ENCODE measurements at regions not wholly inside any gene's neighbourhood (a gene's known extent, or its start where the extent isn't known, plus 50 kb on each side); places are given as distances from the start of the nearest gene placed in this dataset.

- CTCF ChIA-PET: interaction anchor here (0.9 to 2.7 kb wide), 3 partner anchors 43 to 83 kb away, joined by 3 to 15 read pairs (median 3); no protein-coding TSS in a partner anchor
- BruUV-seq (replicated peaks): no TSS peak
Observed at GRCh38 chr5:17076272-17076671, 140.2 kb upstream of the MYO10 start.

More at GRCh38 chr5:17076272-17076671, 140.2 kb upstream of the MYO10 start:
- DNase-seq (ENCODE audit: low read depth, low spot score) (peak; percentile 47), FAIRE-seq (no peak)
- H3K9me1 ChIP-seq (replicated peaks; ENCODE audit: control insufficient read depth, extremely low read depth, insufficient read depth, low read length): no peaks in the 10 kb centered on the region
- H3K9me3 ChIP-seq (replicated peaks; ENCODE audit: control insufficient read depth, insufficient read depth, low read length): no peaks in the 10 kb centered on the region
- H3K4me1 ChIP-seq (ENCODE audit: control insufficient read depth, extremely low read depth, insufficient read depth, low read length): peaks cover 51% of the 10 kb centered on the region
- H3K79me2 ChIP-seq (ENCODE audit: control insufficient read depth, insufficient read depth, low read length): no peaks in the 10 kb centered on the region
- POLR2A ChIA-PET: no interaction called here
- no peak overlapping the region for H3K9ac ChIP-seq (replicated peaks; ENCODE audit: extremely low read depth, insufficient read depth, low read length)
- intact Hi-C loops (cut with micrococcal nuclease) (no loop called here), dilution Hi-C loops (cut with MboI; ENCODE audit: extremely low pct_ligation_motif_present, low sequenced_read_pairs) (no loop called here)
- H3K27ac ChIP-seq (ENCODE audit: insufficient read depth, low read depth, low read length): no peak overlapping the region
- H2AFZ ChIP-seq (ENCODE audit: low read depth, low read length): peak overlapping the region; percentile 4
- H3K36me3 ChIP-seq (ENCODE audit: control insufficient read depth in 2 of 2, extremely low read depth in 1 of 2, insufficient read depth in 2 of 2, low read length in 2 of 2): no peaks in the 10 kb centered on the region
- H3K4me3 ChIP-seq (replicated peaks in 1 of 3; ENCODE audit: insufficient read depth in 1 of 3, low read depth in 1 of 3, low read length in 3 of 3): no peak overlapping the region
- no peaks in the 10 kb centered on the region for H3K27me3 ChIP-seq (ENCODE audit: control insufficient read depth in 2 of 2, insufficient read depth in 2 of 2, low read length in 2 of 2)
- no peak for TF ChIP-seq FOS (IDR thresholded peaks at IDR 0.05; ENCODE audit: borderline replicate concordance, insufficient read depth, low read length)
- no peak for TF ChIP-seq MAX (IDR thresholded peaks at IDR 0.05; ENCODE audit: insufficient read depth, insufficient read length)
- no peak for TF ChIP-seq POLR2AphosphoS5 (IDR thresholded peaks at IDR 0.05; ENCODE audit: insufficient read depth, low read depth, low read length)
- no peak for TF ChIP-seq POLR2A (IDR thresholded peaks at IDR 0.05; ENCODE audit: low read depth, low read length)
- no peak for TF ChIP-seq MYC (IDR thresholded peaks at IDR 0.05; ENCODE audit: low read depth, low read length)
- TF ChIP-seq CTCF (IDR thresholded peaks at IDR 0.05; ENCODE audit: extremely low read depth in 1 of 2, insufficient read depth in 1 of 2, low read depth in 1 of 2, low read length in 2 of 2): no peak
- TF ChIP-seq EZH2 (IDR thresholded peaks at IDR 0.05; ENCODE audit: borderline replicate concordance, low read depth, low read length, severe bottlenecking): no peak
- no peak for TF ChIP-seq JUN (IDR thresholded peaks at IDR 0.05; ENCODE audit: borderline replicate concordance, insufficient read depth, insufficient read length, low read depth)
- no peak for TF ChIP-seq GATA2 (IDR thresholded peaks at IDR 0.05; ENCODE audit: insufficient read depth, insufficient read length, low read depth, low read length)
- H3K4me2 ChIP-seq (ENCODE audit: insufficient read depth, low read length): no peak overlapping the region
- no peaks in the 10 kb centered on the region for H4K20me1 ChIP-seq (replicated peaks; ENCODE audit: control insufficient read depth, extremely low read depth, insufficient read depth, low read length)

Data from endothelial cell of umbilical vein (primary cell).